ENCODE measurements at regions not wholly inside any gene's neighbourhood (a gene's known extent, or its start where the extent isn't known, plus 50 kb on each side); places are given as distances from the start of the nearest gene placed in this dataset.
A peak's percentile ranks its signal among the peaks of the same experiment; 100 is the strongest.
"Not testable (repeated sequence)": the region's sequence is repeated elsewhere in the genome, so short reads cannot be mapped to it uniquely, and the experiment has no call there.

DNA sequence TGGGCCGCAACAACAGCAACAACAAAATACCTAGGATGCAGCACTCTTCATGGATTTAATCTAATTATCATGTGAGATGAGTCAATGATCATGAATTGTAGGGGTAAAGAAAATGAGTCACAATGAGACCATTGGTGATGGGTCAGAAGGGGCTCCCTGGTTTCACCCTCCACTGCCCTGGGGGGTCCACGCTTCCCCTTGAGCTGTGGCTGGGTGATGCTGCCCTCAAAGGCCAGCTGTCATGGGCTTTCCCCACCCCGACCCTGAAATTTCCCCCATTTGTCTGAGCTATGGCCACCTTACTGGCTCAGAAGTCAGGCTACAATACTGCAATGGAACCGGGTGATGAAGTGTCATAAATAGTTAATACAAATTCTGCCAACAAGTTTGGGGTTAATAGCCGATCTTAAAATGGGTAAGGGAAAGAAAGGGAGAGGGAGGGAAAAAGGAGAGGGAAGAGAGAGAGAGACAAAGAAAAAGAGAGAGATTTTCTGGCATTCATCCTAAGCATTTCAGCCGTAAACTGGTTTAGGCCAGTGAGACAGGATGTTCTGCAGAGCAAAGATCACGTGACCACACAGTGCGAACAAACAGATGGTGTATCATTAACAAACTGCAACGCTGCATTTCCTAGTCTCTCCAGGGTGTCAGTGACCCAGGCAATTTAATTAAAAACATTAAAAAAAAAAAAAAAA lies 143.4 kb upstream of the ERRFI1 start:
- peak; percentile 88 for DNase-seq

DNA sequence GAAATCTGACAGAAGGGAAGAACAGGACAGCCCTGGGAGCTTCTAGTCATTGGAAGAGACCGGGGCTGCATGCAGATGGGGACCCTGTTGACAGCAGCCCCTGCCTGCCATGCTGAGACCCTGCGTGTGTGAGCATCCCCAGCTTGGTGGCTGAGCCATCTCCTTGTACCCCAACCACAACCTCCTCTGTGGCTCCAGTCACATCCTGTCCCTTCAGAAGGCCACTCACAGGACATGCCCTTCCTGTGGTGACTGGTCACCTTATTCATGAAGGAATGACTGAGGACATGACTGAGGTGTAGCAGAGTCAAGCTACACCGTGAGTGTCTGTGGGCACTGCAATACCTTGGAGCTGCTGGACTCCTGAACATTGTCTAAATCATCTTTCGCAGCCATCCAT lies 141.8 kb upstream of the ERRFI1 start:
- DNase-seq: no peak

DNA sequence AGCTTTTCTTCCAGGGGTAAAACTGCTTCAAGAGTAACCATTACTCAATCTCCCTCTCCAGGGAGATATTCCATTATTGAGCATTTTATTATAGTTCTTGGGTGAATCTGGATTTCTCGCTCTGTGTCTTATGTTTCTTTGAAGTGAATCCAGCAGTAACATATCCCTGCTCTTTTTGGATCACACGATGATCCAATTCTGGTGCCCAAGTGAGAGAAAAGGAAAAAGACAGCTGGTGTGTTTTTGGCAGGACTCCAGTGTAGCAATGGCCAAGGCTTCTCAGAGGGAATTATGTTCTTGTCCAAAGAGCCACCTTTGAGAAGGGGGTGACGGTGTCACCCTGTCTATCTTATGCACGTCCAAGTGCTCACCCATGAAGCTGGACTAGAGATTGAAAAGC lies 140.3 kb upstream of the ERRFI1 start:
- no peak for DNase-seq

DNA sequence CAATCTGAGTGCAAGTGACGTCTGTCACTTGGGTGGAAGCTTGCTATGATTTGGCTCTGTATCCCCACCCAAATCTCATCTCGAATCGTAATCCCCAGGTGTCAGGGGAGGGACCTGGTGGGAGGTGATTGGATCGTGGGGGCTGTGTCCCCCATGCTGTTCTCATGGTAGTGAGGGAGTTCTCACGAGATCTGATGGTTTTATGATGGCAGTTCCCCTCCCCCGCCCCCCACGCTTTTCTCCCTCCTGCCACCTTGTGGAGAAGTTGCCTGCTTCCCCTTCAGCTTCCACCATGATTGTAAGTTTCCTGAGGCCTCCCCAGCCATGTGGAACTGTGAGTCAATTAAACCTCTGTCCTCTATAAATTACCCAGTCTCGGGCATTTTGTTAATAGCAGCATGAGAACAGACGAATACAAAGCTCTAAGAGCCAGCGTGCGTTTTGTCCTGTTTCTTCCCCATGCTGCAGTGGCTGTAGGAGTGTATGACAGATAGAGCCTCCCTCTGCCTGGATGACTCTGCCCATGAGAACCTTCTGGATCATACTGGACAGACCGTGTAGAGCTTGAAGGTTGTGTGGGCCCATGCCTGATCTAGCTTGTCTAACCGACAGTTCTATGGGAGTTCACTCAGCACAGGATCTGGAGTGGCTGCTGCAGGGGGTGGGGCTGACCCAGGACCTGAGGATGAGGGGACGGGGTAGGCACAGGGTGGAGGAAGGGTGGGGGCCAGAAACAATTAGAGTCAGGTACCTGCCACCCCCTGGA lies 139.7 kb upstream of the ERRFI1 start:
- no peak for DNase-seq

DNA sequence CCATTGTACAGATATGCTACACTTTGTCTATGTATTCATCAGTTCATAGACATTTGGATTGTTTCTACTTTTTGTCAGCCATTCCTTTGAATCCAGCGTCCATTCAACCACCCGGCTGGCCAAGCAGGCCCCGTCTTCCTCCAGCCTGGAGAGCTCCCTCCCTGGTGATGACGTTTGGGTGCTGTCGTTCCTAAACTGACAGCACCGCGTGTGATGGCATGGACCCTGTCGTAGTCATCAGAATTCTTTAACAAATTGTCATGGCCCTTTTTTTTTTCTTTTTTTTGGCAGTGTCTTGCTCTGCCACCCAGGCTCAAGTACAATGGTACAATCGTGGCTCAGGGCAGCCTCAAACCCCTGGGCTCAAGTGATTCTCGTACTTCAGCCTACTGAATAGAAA lies 138.6 kb upstream of the ERRFI1 start:
- DNase-seq: no peak

DNA sequence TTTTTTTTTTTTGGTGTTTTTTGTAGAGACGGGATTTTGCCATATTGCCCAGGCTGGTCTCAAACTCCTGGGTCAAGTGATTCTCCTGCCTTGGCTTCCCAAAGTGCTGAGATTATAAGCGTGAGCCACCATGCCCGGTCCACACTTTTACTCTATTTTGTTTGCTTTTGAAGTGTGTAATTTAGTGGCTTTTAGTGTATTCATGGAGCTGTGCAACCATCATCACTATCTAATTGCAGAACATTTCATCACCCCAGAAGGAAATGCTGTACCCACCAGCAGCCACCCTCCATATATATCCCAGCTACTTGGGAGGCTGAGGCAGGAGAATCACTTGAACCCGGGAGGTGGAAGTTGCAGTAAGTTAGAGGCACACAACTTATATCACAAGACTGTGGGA lies 136.9 kb upstream of the ERRFI1 start:
- no peak for DNase-seq

DNA sequence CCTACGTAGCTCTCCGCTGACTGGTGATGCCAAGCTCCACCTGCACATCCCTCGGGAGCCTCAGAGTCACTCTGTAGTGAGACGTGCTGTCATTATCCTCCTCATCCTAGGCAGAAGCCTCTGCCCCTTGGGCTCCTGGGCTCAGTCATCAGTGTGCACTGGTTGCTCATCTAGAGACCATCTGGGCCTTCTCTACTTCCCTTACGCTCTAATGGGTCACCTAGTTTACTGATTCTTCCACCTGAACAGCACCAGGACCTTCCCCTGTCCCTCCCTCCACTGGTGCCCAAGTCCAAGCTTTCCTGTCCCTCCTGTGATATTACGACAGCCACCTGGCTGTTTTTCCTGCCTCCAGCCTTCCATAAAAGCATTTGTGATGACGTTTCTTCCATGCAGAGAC lies 136.1 kb upstream of the ERRFI1 start:
- DNase-seq: no peak

DNA sequence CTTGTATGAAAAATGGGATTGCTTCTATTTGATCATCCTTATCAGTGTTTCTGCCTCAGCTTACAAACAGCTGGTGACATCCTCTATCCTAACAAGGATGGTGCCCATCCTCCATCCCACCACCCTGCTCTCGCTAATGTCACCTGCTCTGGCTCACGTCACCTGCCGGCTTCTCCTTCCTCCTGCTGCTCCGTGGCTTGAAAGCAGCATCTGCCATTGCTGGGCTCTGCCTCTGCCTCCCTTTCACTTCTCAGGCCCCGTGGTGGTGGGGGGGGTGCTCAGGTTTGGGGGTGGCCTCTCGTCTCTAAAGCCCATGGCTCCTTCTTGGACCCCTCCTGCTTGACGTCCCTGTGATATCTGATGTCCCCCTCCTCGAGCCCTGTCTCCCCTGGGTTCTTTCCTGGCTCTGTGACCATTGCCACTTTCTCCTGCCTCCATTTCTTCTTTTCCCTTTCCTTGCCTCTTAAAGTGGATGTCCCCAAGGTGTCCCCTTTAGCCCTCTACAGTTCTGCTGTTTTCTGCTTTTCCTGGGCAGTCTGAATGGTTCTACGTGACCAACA lies 135.5 kb upstream of the ERRFI1 start:
- no peak for DNase-seq

DNA sequence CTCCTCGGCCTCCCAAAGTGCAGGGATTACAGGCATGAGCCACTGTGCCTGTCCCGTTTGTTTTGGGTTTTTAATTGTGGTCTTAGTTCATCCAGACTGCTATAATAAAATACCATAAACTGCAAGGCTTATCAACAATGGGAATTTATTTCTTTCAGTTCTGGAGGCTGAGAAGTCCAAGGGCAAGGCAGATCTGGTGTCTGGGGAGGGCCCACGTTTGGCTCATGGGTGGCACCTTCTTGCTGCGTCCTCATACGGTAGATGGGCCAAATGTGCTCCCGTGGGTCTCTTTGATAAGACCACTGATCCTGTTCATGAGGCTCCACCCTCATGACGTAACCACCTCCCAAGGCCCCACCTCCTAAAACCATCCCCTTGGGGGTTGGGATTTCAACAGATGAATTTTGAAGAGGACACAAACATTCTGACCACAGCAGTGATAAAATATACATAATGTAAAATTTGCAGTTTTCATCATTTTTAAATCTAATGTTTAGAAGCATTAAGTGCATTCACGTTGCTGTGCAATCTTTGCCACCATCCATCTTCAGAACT lies 133.4 kb upstream of the ERRFI1 start:
- no peak for DNase-seq

DNA sequence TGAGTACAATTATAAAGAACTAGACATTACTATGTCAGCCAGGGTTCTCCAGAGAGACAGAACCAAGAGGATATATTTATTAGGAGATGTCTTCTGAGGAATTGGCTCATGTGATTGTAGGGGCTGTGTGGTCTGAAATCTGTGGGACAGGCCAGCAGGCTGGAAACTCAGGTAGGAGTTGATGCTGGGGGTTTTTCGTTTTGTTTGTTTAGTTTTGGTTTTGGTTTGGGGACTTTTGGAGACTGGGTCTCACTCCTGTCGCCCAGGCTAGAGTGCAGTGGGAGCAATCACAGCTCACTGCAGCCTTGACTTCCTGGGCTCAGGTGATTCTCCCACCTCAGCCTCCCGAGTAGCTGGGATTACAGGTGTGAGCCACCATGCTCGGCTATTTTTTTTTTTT lies 132.9 kb upstream of the ERRFI1 start:
- no peak for DNase-seq

DNA sequence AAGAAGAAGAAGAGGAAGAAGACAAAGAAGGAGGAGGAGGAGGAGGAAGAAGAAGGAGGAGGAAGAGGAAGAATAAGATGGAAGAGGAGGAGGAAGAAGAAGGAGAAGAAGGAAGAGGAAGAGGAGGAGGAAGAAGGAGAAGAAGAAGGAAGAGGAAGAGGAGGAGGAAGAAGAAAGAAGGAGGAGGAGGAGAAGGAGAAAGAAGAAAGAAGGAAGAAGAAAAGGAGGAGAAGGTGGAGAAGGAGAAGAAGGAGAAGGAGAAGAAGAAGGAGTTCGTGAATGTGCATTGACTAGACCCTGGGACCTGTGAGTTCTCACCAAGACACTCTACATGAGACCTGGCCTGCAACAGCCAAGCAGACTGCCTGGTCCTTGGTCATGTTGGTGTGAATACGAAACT lies 131.7 kb upstream of the ERRFI1 start:
- DNase-seq: no peak

DNA sequence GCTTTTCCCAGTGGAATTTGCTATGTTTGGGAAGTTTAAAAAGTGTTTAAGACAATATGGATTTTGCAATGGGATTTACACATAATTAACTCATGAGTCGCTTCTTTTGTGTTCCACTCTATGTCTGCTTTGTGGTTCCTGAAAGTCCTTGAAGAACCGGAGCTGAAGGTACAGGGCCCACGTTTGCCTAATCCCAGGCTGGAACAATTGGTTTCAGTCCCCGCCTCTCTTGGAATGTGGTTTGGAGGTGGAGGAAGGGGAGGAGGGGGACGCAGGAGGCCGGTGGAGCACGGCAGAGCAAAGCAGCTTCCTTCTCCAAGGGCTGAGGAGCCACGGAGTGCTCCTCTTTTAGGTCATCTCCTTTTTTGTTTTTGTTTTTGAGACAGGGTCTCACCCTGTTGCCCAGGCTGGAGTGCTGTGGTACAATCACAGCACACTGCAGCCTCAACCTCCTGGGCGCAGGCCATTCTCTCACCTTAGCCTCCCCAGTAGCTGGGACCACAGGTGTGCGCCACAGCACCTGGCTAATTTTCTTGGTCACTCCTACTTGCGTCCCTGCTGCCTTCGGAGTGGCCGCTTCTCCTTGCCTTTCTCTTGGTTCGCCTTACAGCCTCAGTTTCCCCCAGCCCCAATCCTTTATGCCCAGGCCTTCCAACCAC lies 129.5 kb upstream of the ERRFI1 start:
- no peak for DNase-seq

DNA sequence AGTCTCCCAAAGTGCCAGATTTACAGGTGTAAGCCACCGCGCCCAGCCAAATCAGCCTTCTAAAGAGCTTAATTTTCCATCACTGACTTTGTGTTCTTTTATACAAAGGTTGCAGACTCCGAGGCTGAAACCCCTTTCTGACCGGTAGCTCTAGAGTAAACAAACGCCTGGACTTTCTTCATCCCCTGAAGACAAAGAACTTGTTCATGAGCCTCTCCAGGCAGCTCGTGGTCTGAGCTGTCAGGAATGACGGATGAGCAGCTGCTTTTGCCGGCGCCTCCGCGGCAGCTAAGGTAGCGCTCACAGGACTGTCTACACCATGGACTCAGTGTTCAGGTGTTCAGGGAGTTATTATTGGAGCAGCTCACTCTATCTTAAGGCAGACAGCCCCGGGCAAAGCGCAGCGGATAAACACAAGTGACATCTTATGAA lies 128.5 kb upstream of the ERRFI1 start:
- DNase-seq: no peak

DNA sequence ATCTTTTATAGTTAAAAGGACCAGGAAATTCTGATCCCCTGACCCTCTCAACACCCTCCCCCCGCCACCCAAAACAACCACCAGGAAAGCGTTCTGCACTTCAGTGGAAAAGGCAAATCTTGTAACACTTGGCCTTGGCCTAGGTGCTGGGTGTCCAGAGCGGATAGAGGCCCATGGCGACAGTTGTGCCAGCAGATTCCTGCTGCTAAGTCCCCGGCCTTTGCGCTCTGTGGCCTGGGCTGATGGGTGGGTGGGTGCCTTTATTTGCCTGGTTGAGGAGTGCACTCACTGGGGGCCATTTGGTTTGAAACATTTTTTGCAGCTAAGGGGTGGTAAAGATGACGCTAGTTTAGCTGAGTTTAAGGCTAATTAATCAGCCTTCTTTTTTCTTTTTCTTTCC lies 127.9 kb upstream of the ERRFI1 start:
- no peak for DNase-seq

DNA sequence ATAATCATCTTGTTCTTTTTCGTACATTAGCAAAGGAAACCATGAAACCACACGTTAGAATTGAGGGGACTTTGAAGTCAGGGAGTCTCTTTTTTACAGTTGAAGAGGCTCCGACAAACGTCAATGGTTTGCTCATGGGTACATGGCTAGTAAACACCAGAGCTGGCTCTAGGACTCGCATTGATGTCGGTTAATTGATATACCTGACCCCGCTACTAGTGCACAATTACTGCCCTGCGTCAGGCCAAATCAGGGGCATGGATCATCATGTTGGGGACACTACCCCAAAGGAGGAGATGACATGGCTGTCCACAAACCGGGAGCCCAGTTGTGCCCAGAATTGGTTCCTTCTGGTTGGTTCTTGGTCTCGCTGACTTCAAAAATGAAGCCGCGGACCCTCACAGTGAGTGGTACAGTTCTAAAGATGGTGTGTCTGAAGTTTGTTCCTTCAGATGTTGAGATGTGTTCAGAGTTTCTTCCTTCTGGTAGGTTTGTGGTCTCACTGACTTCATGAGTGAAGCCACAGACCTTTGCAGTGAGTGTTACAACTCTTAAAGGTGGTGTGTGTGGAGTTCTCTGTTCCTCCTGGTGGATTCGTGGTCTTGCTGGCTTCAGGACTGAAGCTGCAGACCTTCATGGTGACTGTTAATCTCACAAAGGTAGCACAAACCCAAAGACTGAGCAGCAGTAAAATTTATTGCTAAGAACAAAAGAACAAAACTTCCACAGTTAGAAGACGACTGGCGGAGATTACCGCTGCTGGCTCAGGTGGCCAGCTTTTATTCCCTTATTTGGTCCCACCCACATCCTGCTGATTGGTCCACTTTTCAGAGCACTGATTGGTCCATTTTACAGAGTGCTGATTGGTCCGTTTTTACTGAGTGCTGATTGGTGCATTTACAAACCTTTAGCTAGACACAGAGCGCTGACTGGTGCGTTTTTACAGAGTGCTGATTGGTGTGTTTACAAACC lies 126.9 kb upstream of the ERRFI1 start:
- no peak for DNase-seq

DNA sequence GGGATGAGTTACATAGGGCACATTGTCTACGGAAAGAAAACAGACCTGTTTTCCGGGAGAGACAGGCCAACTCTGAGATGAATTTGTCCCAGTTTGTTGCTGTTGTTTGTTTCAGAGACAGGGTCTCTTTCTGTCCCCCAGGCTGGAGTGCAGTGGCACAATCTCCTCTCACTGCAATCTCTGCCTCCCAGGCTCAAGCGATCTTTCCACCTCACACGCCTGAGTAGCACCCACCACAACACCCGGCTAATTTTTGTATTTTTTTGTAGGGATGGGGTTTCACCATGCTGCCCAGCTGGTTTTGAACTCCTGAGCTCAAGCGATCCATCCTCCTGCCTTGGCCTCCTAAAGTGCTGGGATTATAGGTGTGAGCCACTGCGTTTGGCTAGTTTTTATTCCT lies 125.5 kb upstream of the ERRFI1 start:
- no peak for DNase-seq

DNA sequence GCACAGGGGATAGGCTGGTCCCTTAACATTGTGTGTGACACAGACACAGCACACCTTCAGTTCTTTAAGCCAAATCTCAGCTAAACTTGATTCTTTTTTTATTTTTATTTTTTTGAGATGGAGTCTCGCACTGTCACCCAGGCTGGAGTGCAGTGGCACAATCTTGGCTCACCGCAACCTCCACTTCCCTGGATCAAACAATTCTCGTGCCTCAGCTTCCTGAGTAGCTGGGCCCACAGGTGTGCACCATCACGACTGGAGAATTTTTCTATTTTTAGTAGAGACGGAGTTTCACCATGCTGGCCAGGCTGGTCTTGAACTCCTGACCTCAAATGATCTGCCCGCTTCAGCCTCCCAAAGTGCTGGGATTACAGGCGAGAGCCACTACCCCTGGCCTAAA lies 123.6 kb upstream of the ERRFI1 start:
- not testable (repeated sequence) for DNase-seq

DNA sequence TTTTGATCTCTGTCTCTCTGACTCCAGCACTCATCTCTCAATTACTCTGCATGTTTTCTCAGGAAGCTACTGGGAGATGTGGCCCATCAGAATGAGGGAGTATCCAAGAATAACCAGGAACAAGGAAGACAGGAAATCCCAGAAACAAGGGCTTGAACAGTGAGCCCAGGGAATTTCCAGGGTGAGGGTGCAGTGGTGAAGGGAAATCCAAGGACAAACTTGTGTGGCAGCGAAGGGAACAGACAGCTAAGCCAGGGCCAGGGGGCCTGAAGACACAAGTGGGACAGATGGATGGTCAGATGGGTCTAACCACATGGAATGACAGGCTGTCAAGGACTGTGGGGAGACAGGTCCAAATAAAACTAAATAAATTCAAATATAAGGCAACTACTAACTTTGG lies 121.8 kb upstream of the ERRFI1 start:
- no peak for DNase-seq

DNA sequence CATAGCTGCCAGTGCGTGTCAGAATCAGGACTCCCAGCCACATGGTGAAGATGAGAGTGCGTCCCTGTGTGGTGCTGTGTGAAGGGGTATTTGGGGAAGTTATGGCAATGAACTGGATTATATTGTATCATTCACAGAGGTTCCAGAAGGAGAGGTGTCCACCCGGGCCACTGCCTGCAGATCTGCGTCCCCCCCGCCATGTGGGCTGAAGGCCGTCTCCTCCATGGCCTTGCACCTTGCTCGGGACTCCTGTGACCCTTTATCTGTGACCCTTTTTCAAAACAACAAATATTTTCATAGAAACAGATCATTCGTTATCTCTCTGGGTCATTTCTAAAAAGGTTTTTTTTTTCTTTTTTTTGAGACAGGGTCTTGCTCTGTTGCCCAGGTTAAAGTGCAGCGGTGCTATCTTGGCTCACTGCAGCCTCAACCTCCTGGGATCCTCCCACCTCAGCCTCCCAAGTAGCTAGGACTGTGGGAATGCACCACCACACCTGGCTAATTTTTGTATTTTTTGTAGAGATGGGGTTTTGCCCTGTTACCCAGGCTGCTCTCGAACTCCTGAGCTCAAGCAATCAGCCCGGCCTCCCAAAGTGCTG lies 120.2 kb upstream of the ERRFI1 start:
- no peak for DNase-seq

DNA sequence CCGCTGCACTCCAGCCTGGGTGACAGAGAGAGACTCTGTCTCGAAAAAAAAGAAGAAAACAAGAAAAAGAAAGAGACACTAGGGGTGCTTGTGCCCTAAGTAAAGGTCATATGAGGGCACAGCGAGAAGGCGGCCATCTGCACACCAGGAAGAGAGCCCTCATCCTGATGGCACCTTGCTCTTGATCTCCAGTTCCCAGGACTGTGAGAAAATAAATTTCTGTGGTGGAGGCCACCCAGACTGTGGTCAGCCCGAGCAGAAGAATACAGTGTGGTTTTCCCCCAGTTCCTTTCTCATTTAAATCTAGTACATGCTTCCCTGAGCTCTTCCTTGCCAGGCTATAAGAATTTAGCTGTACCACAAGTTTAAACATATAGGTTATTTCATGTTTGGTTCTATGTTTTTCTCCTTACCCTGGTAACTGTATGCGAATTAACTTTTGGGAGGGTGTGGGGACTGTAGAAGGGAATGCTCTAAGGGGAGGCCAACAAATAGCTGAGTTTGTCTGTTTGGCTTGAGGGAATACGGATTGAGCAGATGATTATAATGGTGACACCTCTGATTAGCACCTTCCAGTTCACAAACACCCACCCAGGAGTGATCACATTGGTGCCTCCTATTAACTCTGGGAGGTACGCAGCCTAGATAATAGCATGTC lies 119.6 kb upstream of the ERRFI1 start:
- no peak for DNase-seq
